GM18519 (cell line): ENCODE measurements at regions not wholly inside any gene's neighbourhood (a gene's known extent, or its start where the extent isn't known, plus 50 kb on each side); places are given as distances from the start of the nearest gene placed in this dataset.

Experiments used
- ATAC-seq: cut with Tn5 transposase; IDR thresholded peaks from one replicate; pipeline ENCODE4 v1.9.1; 2021; ENCODE audit warnings: mild to moderate bottlenecking, moderate library complexity; ENCODE audit not compliant: unreplicated experiment, low FRiP score

- ATAC-seq: no peak
Observed at GRCh38 chr2:236841389-236841788, 244.3 kb upstream of the COPS8 start.

DNA sequence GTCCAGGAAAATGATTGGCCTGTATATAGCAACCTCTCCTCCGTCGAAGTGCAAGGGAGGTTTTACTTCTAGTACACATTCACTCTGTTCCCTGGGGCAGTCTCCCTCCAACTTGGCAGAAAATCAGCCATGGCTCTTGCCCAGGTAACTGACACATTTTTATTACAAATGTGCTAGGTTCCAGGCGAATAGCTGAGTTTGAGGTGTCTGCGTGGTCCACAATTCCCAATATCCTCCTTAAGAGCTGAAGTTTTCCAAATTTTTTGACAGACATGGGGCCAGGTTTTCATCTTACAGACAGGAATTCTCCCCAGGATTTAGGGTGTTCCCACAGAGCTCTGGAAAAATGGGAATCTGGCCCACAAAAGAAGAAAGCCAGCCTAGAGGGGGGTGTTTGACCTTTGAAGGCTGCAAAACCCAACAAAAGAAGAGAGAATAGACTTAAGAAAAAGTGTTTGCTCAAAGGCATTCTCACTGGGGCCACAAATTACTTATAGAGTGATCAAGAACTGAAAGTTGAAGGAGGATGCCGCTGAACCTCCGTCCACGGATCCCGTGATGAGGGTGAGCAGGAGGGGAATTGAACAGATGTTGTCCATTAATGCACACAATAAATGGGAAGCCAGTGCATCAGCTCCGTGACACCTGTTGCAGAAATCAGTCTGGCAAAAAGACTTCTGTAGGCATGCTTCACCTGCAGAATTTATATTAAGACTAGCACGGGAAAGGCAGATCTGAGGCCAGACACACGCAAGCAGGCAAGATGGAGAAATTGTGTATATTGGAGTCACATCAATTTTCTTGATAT, 242.3 kb upstream of the COPS8 start:
- no peak for ATAC-seq

- ATAC-seq: no peak
Observed at GRCh38 chr2:236844711-236845110, 241.0 kb upstream of the COPS8 start.

DNA sequence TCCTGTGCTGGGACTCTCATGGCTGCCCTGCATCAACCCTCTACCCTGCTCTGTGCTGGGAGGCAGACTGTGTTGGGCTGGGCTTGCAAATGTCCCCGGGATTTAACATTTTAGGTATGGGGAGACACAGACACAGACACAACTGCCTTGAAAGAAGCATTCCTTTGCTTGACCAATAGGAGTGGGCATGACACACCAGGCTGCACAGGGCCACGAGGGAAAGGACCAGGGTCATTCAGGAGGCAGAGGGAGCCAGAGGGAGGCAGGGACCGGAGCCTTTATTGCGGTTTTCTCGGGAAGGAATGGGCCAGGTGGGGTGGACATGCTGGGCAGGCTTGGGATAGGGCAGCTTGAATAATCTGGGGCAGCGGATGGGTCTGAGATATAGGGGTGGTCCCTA, 238.7 kb upstream of the COPS8 start:
- ATAC-seq: no peak

- no peak for ATAC-seq
Observed at GRCh38 chr2:236847538-236848263, 238.0 kb upstream of the COPS8 start.

DNA sequence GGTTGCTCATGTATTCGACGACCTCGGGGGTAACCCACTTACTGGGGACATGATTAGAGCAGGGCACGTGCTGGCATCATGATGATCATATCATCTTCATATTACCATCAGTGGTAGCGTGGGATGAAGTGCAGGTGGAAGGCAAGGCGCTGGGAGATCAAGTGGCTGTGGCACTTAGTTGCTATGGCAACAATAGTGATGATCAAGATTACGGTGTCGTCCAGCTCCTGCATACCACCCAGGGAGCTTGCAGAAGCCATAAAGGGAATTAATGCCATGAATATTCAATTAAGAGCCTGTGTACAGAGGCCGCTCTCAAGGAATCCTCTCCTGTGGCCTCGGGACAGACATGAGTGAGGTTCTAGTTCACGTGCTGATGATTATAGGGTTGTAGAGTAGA, 237.2 kb upstream of the COPS8 start:
- ATAC-seq: no peak

- no peak for ATAC-seq
Observed at GRCh38 chr2:236849508-236849907, 236.2 kb upstream of the COPS8 start.

DNA sequence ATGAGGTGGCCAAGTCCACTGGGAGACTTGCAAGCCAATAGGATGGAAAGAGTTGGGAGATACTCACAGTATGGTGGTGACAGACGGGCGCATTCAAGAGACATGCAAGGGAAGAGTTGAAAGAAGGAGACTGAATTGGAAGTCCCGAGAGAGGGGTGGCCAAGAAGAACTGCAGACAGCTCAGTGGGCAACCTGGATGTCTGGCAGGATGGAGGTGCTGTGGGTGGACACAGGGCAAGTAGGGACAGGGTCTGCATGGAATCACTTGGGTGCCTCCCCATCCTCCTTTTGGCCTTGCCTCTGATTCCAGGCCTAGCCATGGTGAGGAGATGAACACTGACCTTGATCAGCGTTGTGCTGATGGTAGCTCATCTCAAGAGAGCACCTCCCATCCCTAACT, 235.7 kb upstream of the COPS8 start:
- ATAC-seq: no peak

- no peak for ATAC-seq
Observed at GRCh38 chr2:236851187-236851586, 234.5 kb upstream of the COPS8 start.

- no peak for ATAC-seq
Observed at GRCh38 chr2:236852100-236852976, 233.4 kb upstream of the COPS8 start.

DNA sequence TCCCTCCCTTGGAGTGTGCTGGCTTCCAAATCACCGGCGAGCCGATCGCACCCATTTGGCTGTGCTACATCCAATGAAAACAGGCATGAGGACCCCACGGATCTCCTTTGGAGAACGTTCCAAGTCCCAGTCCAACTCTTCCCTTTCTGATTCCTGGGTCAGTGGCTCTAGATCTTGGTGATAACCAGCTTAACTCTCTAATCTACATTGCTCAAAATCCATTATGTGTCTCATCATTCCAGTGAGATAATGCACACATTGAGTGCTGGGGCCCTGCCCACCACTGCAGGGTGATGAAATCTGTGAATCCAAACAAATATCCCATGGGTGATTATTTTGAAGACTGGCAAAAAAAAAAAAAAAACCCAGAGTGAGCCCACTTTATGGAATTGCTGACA, 232.7 kb upstream of the COPS8 start:
- ATAC-seq: no peak

GRCh38 chr2:236853585-236854051, 232.1 kb upstream of the COPS8 start:
- no peak for ATAC-seq

GRCh38 chr2:236855176-236855865, 230.4 kb upstream of the COPS8 start:
- no peak for ATAC-seq

- ATAC-seq: no peak
Observed at GRCh38 chr2:236855866-236856847, 229.5 kb upstream of the COPS8 start.

DNA sequence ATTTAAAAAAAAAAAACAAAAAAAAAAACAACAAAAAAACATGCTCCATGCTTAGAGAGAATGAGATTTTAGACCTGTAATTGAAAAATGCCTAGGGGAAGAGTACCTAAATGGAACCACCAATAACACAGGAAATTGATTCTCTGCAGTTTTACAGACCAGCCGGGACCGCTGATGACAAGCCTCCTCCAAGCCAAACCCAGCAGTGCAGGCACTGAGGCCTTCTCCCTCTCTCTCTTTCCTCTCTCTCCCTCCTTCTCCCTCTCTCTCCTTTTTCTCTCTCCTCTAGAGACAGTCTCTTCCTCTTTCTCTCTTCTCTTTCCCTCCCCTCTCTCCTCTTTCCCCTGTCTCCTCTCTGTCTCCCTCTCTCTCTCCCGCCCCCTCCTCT, 228.8 kb upstream of the COPS8 start:
- no peak for ATAC-seq

DNA sequence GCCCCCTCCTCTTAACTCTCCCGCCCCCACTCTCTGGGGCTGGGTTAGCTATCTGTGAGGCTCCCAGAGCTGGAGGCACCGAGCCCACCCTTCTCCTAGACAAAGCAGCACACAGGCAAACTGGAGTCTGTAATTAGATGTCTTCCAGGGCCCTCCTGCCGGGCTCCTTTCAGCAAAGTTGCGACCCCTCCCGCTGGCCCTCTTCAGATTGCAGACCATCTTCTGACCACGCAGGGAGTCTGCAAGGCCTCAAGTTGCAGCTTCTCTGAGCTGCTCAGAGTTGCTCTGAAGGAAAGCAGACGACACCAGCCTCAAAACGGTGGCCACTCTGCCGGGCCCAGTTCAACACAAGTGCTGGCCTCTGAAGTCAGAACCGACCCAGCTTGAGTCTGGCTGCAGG, 228.4 kb upstream of the COPS8 start:
- no peak for ATAC-seq

DNA sequence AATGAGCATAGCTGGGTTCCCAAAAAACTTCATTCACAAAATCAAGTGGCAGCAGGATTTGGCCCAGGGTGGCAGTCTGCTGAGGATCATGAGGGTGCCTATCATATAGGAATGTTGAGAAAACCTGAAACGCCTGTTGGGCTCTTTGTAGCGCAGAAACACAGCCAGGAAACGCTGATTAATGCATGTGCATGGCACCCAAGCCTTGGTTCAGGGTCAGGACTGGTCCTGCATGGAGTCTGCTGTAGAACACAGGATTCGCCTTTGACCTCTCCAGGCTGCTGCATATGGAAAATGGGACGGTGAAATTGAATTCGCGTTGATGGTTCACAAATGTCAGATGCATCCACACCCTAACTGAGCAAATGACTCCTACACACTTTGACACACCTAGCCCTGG, 227.9 kb upstream of the COPS8 start:
- no peak for ATAC-seq

- no peak for ATAC-seq
Observed at GRCh38 chr2:236858661-236859060, 227.0 kb upstream of the COPS8 start.

- no peak for ATAC-seq
Observed at GRCh38 chr2:236859908-236860307, 225.8 kb upstream of the COPS8 start.
